ENCODE measurements at regions not wholly inside any gene's neighbourhood (a gene's known extent, or its start where the extent isn't known, plus 50 kb on each side); places are given as distances from the start of the nearest gene placed in this dataset.
"Not testable (repeated sequence)": the region's sequence is repeated elsewhere in the genome, so short reads cannot be mapped to it uniquely, and the experiment has no call there.

DNA sequence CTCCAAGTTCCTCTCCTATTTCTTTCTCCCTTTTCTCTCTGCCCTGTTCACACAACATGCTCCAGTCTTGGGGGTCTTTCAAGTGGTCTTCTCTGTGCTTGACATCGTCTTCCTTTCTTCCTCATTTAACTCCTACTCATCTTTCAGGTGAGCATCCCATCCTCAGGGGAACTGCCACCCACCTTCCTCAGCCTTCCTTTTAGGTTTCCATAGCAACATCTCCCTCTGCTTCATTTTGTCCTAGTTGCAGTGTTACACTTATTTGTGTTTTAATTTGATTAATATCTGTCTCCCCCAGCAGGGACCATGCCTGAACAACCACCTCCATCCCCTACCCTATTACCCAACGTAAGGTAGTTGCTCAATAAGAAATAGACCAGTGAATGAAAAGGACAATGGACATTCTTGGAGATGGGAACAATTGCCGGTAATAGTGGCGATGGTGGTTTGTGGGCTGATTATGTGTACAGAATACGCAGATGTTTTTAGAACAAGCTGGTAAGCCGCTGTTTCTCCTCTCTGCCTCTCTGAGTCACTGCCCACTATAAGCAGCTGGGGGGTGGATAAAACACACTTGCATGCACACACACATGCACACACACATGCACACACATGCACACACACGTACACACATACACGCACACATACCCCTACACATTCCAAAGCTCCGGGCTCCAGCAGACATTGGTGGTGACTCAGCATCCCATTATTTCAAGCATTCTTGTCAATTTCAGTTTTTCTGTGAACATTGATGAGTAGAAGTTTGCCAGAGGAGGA is 251.6 kb downstream of the GATA3 start:
- FAIRE-seq, result no peak
- DNase-seq (ENCODE audit: insufficient read length, low spot score), result peak; percentile 12

GRCh38 chr10:8306685-8307364 is 252.3 kb downstream of the GATA3 start:
- FAIRE-seq, result no peak
- peak; percentile 21 for DNase-seq (ENCODE audit: insufficient read length, low spot score)

DNA sequence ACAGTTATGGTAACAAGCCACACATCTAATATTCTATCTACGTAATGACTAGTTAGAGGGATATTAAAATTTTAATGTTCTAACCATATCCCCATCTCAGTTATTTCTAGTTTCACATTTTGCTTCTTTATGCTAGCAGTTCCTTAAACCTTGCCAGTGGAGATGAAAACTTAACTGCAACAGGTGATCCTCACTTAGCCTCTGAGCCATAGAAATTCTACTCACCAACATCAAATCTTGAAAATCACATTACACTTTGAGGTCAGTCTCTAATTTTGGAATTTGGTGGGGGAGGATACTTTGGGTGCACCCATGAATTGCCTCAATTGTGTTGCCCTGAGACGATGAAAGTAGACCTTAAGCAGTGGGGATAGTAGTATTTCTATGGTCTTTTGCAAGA is 256.4 kb downstream of the GATA3 start:
- DNase-seq (ENCODE audit: insufficient read length, low spot score) (no peak), FAIRE-seq (no peak)

DNA sequence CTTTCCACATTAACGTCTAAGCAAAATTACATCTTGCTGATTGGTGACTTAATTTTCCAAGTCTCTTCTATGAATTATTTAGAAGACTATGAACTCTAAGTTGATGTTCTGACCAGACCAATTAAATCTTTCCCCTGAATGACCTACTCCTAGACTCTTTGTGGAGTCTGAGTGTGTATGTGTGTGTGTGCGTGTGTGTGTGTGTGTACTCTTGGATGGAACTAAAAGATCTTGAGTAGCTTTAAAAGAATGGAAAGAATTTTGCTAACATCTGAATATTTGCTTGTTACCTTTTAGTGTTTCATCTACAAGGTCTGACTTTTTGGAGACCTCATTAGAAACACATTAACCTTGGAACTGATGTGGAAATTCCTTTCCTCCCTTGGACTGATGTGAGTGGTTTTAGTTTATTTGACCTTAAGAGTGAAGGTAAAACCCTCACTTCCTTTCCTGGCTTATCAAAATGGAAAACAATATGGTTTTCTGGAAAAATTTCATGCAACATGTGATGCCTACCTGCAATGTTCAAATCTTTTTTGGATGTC is 257.1 kb downstream of the GATA3 start:
- FAIRE-seq (no peak), DNase-seq (ENCODE audit: insufficient read length, low spot score) (no peak)

GRCh38 chr10:8312079-8312478 is 257.6 kb downstream of the GATA3 start:
- FAIRE-seq, result no peak

GRCh38 chr10:8312781-8313180 is 258.3 kb downstream of the GATA3 start:
- FAIRE-seq, result no peak
- DNase-seq (ENCODE audit: insufficient read length, low spot score), result no peak

More at GRCh38 chr10:8312079-8312478, 257.6 kb downstream of the GATA3 start:
- no peak for DNase-seq (ENCODE audit: insufficient read length, low spot score)

- DNase-seq (ENCODE audit: insufficient read length, low spot score) (no peak), FAIRE-seq (no peak)
Measured at GRCh38 chr10:8314486-8314885, 260.0 kb downstream of the GATA3 start.

GRCh38 chr10:8315619-8316021 is 261.1 kb downstream of the GATA3 start:
- DNase-seq (ENCODE audit: insufficient read length, low spot score) (no peak), FAIRE-seq (no peak)

GRCh38 chr10:8316284-8316683 is 261.8 kb downstream of the GATA3 start:
- FAIRE-seq, result no peak
- no peak for DNase-seq (ENCODE audit: insufficient read length, low spot score)

GRCh38 chr10:8318429-8318828 is 263.9 kb downstream of the GATA3 start:
- not testable (repeated sequence) for DNase-seq (ENCODE audit: insufficient read length, low spot score); FAIRE-seq

- FAIRE-seq (no peak), DNase-seq (ENCODE audit: insufficient read length, low spot score) (no peak)
Measured at GRCh38 chr10:8318956-8319355, 264.5 kb downstream of the GATA3 start.

- DNase-seq (ENCODE audit: insufficient read length, low spot score) (no peak), FAIRE-seq (no peak)
Measured at GRCh38 chr10:8319704-8320103, 265.2 kb downstream of the GATA3 start.

- FAIRE-seq (no peak), DNase-seq (ENCODE audit: insufficient read length, low spot score) (no peak)
Measured at GRCh38 chr10:8321990-8322389, 267.5 kb downstream of the GATA3 start.

DNA sequence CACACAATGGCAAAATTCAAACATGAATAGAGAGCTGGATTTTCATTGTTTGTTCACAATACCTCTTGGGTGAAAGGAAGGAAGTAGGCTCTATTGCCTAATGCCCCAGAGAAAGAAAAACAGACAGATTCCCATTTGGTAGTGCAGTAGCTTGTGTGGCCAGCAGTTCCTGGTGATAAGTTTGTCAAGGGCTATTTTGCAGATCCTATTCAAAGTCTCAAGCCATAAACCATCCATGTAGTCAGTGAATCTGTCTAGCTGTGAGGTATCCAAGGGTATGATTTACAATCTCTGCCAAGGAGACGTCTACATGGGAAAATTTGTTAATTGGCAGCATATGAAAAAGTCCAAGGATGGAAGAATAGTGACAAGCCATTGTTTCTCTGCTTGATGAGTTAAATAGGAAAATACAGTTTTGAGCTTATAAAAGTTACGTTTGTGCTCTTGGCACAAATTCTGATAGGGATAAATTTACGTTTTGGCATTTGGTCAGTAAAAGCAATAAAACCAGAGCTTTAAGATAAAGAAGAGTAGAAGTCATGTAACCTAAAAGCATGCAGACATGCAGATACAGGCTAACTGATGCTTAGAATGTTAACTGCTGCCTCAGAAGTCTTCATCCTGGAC is 269.1 kb downstream of the GATA3 start:
- FAIRE-seq, result no peak
- DNase-seq (ENCODE audit: insufficient read length, low spot score), result no peak

GRCh38 chr10:8325024-8325980 is 270.8 kb downstream of the GATA3 start:
- no peak for DNase-seq (ENCODE audit: insufficient read length, low spot score)
- FAIRE-seq, result no peak

- no peak for FAIRE-seq
Measured at GRCh38 chr10:8326396-8327139, 272.1 kb downstream of the GATA3 start.

GRCh38 chr10:8327140-8327423 is 272.6 kb downstream of the GATA3 start:
- no peak for FAIRE-seq
- no peak for DNase-seq (ENCODE audit: insufficient read length, low spot score)

More at GRCh38 chr10:8326396-8327139, 272.1 kb downstream of the GATA3 start:
- DNase-seq (ENCODE audit: insufficient read length, low spot score), result no peak

DNA sequence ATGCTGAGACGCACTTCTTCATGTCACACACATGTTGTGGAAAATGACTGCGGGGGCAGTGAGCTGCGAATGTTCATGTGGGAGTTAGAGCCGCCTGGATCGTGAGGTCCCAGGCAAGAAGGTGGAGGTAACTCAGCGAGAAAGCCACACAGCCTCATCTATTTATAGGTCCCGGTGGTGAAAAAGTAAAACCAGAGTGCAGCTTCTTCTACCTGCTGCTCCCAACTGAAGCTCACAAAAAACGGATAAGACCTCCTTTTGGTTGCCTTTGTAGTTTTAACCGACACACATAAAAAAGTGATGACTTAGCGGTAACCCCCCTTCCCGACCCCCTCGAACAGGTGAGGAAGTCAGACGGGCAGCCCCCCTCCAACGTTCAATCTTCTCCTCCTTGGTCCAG is 276.9 kb downstream of the GATA3 start:
- FAIRE-seq (no peak), DNase-seq (ENCODE audit: insufficient read length, low spot score) (no peak)

GRCh38 chr10:8331896-8332729 is 277.6 kb downstream of the GATA3 start:
- DNase-seq (ENCODE audit: insufficient read length, low spot score) (peak; percentile 57), FAIRE-seq (peak; percentile 23)

Data from HTR-8/SVneo (cell line).